HCT116 (cell line): ENCODE measurements at regions not wholly inside any gene's neighbourhood (a gene's known extent, or its start where the extent isn't known, plus 50 kb on each side); places are given as distances from the start of the nearest gene placed in this dataset.

Experiments used
- CTCF ChIP-seq, 3 experiments: fragments of 200-600 bp in 1 of 3; sonication (generic) in 1 of 3; IDR thresholded peaks in 2 of 3; conservative IDR thresholded peaks in 1 of 3; 2 replicates each; pipeline ENCODE4 v1.5.1; 2012 to 2017; ENCODE audit warnings: low read depth in 2 of 3, low read length in 2 of 3, antibody characterized with exemption in 1 of 3, borderline replicate concordance in 1 of 3, control low read depth in 1 of 3, mild to moderate bottlenecking in 1 of 3, mixed read lengths in 1 of 3, mixed run types in 1 of 3, moderate library complexity in 1 of 3; ENCODE audit not compliant: insufficient read depth in 1 of 3
- EGR1 ChIP-seq: IDR thresholded peaks from 2 replicates; pipeline ENCODE4 v1.6.1; 2012; ENCODE audit warnings: low read depth
- EZH2 ChIP-seq: fragments of 200-600 bp; sonication (generic); IDR thresholded peaks from 2 replicates; pipeline ENCODE4 v1.6.1; 2017; ENCODE audit warnings: antibody characterized with exemption, mixed run types
- EZH2phosphoT487 ChIP-seq: fragments of 200-600 bp; IDR thresholded peaks from 2 replicates; pipeline ENCODE4 v1.6.1; 2018; ENCODE audit warnings: antibody characterized with exemption, borderline replicate concordance
- FOSL1 ChIP-seq: IDR thresholded peaks from 2 replicates; pipeline ENCODE4 v1.6.1; 2012; ENCODE audit warnings: low read depth
- JUND ChIP-seq: IDR thresholded peaks from 2 replicates; pipeline ENCODE4 v1.6.1; 2012
- POLR2A ChIP-seq: IDR thresholded peaks from 2 replicates; pipeline ENCODE4 v1.7.0; 2011; ENCODE audit warnings: borderline replicate concordance; ENCODE audit not compliant: insufficient read depth, insufficient read length; ENCODE audit errors: extremely low read depth
- POLR2AphosphoS5 ChIP-seq: IDR thresholded peaks from 2 replicates; pipeline ENCODE4 v1.6.1; 2011; ENCODE audit warnings: mild to moderate bottlenecking, low read depth, low read length, moderate library complexity
- RAD21 ChIP-seq: IDR thresholded peaks from 2 replicates; pipeline ENCODE4 v1.6.1; 2012; ENCODE audit warnings: low read depth, mild to moderate bottlenecking
- SIN3A ChIP-seq: IDR thresholded peaks from 2 replicates; pipeline ENCODE4 v1.6.1; 2012; ENCODE audit warnings: low read depth
- TCF7L2 ChIP-seq: IDR thresholded peaks from 2 replicates; pipeline ENCODE4 v1.7.0; 2011; ENCODE audit warnings: borderline replicate concordance, inconsistent platforms; ENCODE audit not compliant: insufficient read depth, insufficient read length; ENCODE audit errors: extremely low read depth
- YY1 ChIP-seq: IDR thresholded peaks from 2 replicates; pipeline ENCODE4 v1.6.1; 2011; ENCODE audit warnings: low read length, low read depth, moderate library complexity, mild to moderate bottlenecking; ENCODE audit not compliant: insufficient replicate concordance; ENCODE audit errors: extremely low read depth
- ZNF274 ChIP-seq: fragments of 200-500 bp; sonication (Bioruptor generic); IDR thresholded peaks from 2 replicates; pipeline ENCODE4 v1.6.1; 2014; ENCODE audit warnings: mild to moderate bottlenecking, low read depth, low read length, inconsistent platforms
- TF ChIP-seq, protein P1 (sequence below): IDR thresholded peaks from 2 replicates; pipeline ENCODE4 v1.6.1; 2012

- TF ChIP-seq CTCF (IDR thresholded peaks at IDR 0.05 in 2 of 3, conservative IDR thresholded peaks at IDR 0.05 in 1 of 3; ENCODE audit: borderline replicate concordance in 1 of 3, insufficient read depth in 1 of 3, low read depth in 2 of 3, low read length in 2 of 3) (no peak), EZH2phosphoT487 (no peak), POLR2AphosphoS5 (no peak), ZNF274 (no peak), SIN3A (no peak), RAD21 (no peak), POLR2A (no peak), JUND (no peak), YY1 (no peak), FOSL1 (no peak), TCF7L2 (no peak), EZH2 (no peak), EGR1 (no peak)
- TF ChIP-seq, protein P1, sequence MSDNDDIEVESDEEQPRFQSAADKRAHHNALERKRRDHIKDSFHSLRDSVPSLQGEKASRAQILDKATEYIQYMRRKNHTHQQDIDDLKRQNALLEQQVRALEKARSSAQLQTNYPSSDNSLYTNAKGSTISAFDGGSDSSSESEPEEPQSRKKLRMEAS = no peak
Measured at GRCh38 chr20:58592076-58592695, 58.9 kb upstream of the STX16 start.
